LNCAP (cell line): ENCODE measurements at regions not wholly inside any gene's neighbourhood (a gene's known extent, or its start where the extent isn't known, plus 50 kb on each side); places are given as distances from the start of the nearest gene placed in this dataset.

Experiments
- CTCF ChIP-seq: fragments of 450-650 bp; IDR thresholded peaks from 2 replicates; pipeline ENCODE4 v1.5.1; 2017; ENCODE audit warnings: mild to moderate bottlenecking

GRCh38 chr13:30044932-30045331 is 194.5 kb upstream of the UBL3 start:
- no peak for TF ChIP-seq CTCF

GRCh38 chr13:30043631-30043925 is 193.2 kb upstream of the UBL3 start:
- no peak for TF ChIP-seq CTCF

- no peak for TF ChIP-seq CTCF
Observed at GRCh38 chr13:30042891-30043630, 192.6 kb upstream of the UBL3 start.

- TF ChIP-seq CTCF: no peak
Observed at GRCh38 chr13:30042272-30042671, 191.9 kb upstream of the UBL3 start.

- no peak for TF ChIP-seq CTCF
Observed at GRCh38 chr13:30039511-30039911, 189.1 kb upstream of the UBL3 start.

- no peak for TF ChIP-seq CTCF
Observed at GRCh38 chr13:30038884-30039283, 188.5 kb upstream of the UBL3 start.

- no peak for TF ChIP-seq CTCF
Observed at GRCh38 chr13:30037766-30038165, 187.3 kb upstream of the UBL3 start.

GRCh38 chr13:30037306-30037705 is 186.9 kb upstream of the UBL3 start:
- no peak for TF ChIP-seq CTCF
